ENCODE measurements at regions not wholly inside any gene's neighbourhood (a gene's known extent, or its start where the extent isn't known, plus 50 kb on each side); places are given as distances from the start of the nearest gene placed in this dataset.

GRCh38 chr11:95717314-95717713, 72.3 kb downstream of the FAM76B start:
- no peak for DNase-seq (ENCODE audit: low read depth)

GRCh38 chr11:95716266-95716665, 73.3 kb downstream of the FAM76B start:
- no peak for DNase-seq (ENCODE audit: low read depth)

GRCh38 chr11:95715777-95716241, 73.8 kb downstream of the FAM76B start:
- peak; percentile 13 for DNase-seq (ENCODE audit: low read depth)

GRCh38 chr11:95714843-95715776, 74.5 kb downstream of the FAM76B start:
- DNase-seq (ENCODE audit: low read depth), result no peak

- no peak for DNase-seq (ENCODE audit: low read depth)
Measured at GRCh38 chr11:95713428-95713827, 76.2 kb downstream of the FAM76B start.

GRCh38 chr11:95711945-95712221, 77.7 kb downstream of the FAM76B start:
- no peak for DNase-seq (ENCODE audit: low read depth)

- DNase-seq (ENCODE audit: low read depth), result no peak
Measured at GRCh38 chr11:95711162-95711944, 78.2 kb downstream of the FAM76B start.

GRCh38 chr11:95708681-95709080, 80.9 kb downstream of the FAM76B start:
- no peak for DNase-seq (ENCODE audit: low read depth)

- no peak for DNase-seq (ENCODE audit: low read depth)
Measured at GRCh38 chr11:95706974-95707387, 82.6 kb downstream of the FAM76B start.

GRCh38 chr11:95705485-95706124, 84.0 kb downstream of the FAM76B start:
- peak; percentile 61 for DNase-seq (ENCODE audit: low read depth)

- no peak for DNase-seq (ENCODE audit: low read depth)
Measured at GRCh38 chr11:95704865-95705264, 84.7 kb downstream of the FAM76B start.

GRCh38 chr11:95703049-95703448, 86.5 kb downstream of the FAM76B start:
- no peak for DNase-seq (ENCODE audit: low read depth)

- DNase-seq (ENCODE audit: low read depth), result no peak
Measured at GRCh38 chr11:95702526-95702925, 87.1 kb downstream of the FAM76B start.

GRCh38 chr11:95700471-95700817, 89.1 kb downstream of the FAM76B start:
- no peak for DNase-seq (ENCODE audit: low read depth)

GRCh38 chr11:95699631-95700470, 89.7 kb downstream of the FAM76B start:
- DNase-seq (ENCODE audit: low read depth), result no peak

- DNase-seq (ENCODE audit: low read depth), result no peak
Measured at GRCh38 chr11:95698676-95699557, 90.7 kb downstream of the FAM76B start.

GRCh38 chr11:95697614-95698408, 91.8 kb downstream of the FAM76B start:
- DNase-seq (ENCODE audit: low read depth), result no peak

- DNase-seq (ENCODE audit: low read depth), result no peak
Measured at GRCh38 chr11:95695181-95695580, 94.4 kb downstream of the FAM76B start.

GRCh38 chr11:95693298-95693697, 96.3 kb downstream of the FAM76B start:
- no peak for DNase-seq (ENCODE audit: low read depth)

Data from stimulated activated CD8-positive, alpha-beta memory T cell treated with anti-CD3 and anti-CD28 coated beads, Interleukin-12 subunit alpha, Interleukin-12 subunit beta, amount 100 ng/mL, for 4 hours (primary cell).